Aorta (tissue), 5 donors: ENCODE measurements at regions not wholly inside any gene's neighbourhood (a gene's known extent, or its start where the extent isn't known, plus 50 kb on each side); places are given as distances from the start of the nearest gene placed in this dataset.
"Not testable (repeated sequence)": the region's sequence is repeated elsewhere in the genome, so short reads cannot be mapped to it uniquely, and the experiment has no call there.

Experiments
- ATAC-seq: fragments of 200-7000 bp; cut with Tn5 transposase; one replicate; pipeline ENCODE4 v1.9.1; 2022; ENCODE audit warnings: moderate library complexity; ENCODE audit not compliant: low FRiP score
- DNase-seq, 2 donors: peaks; one replicate each; pipeline ENCODE4 v3.0.0-alpha.2; 2020
- H3K27ac ChIP-seq, 2 donors: one replicate each; pipeline ENCODE4 v1.5.1; 2013; ENCODE audit warnings: low read length in 2 of 2, mild to moderate bottlenecking in 2 of 2, moderate library complexity in 2 of 2, control low read depth in 1 of 2, inconsistent platforms in 1 of 2, low read depth in 1 of 2
- H3K27me3 ChIP-seq, 2 donors: one replicate each; pipeline ENCODE4 v1.6.1; 2013; ENCODE audit warnings: control low read depth in 1 of 2, low read length in 1 of 2, mild to moderate bottlenecking in 1 of 2, moderate library complexity in 1 of 2; ENCODE audit not compliant: insufficient read depth in 2 of 2, control insufficient read depth in 1 of 2
- H3K36me3 ChIP-seq, 2 donors: one replicate each; pipeline ENCODE4 v1.6.1; 2013; ENCODE audit warnings: control low read depth in 1 of 2, low read length in 1 of 2, mild to moderate bottlenecking in 1 of 2; ENCODE audit not compliant: insufficient read depth in 2 of 2, control insufficient read depth in 1 of 2
- H3K4me1 ChIP-seq, 2 donors: one replicate each; pipeline ENCODE4 v1.6.1; 2013; ENCODE audit warnings: low read length in 2 of 2, control low read depth in 1 of 2, mild to moderate bottlenecking in 1 of 2, moderate library complexity in 1 of 2; ENCODE audit not compliant: insufficient read depth in 2 of 2, control insufficient read depth in 1 of 2
- H3K4me3 ChIP-seq, 2 donors: one replicate each; pipeline ENCODE4 v1.5.1; 2013; ENCODE audit warnings: low read length in 2 of 2, control low read depth in 1 of 2, mild to moderate bottlenecking in 1 of 2
- H3K9me3 ChIP-seq: one replicate; pipeline ENCODE4 v1.6.1; 2013; ENCODE audit warnings: mild to moderate bottlenecking, low read length; ENCODE audit not compliant: control insufficient read depth
- WGBS, 2 donors: extraction: QIAGEN DNeasy Blood & Tissue Kit; methylation state at CpG; one replicate each; pipeline ENCODE4 v1.1.7; 2013; 5-methylcytosine and 5-hydroxymethylcytosine counted together
- intact Hi-C, 2 donors: fragments of 100-400 bp; cut with DNase I; formaldehyde crosslinking; loops; one replicate each; pipeline versions ENCODE4 v1.14.2 to v1.15.0; 2022
- donor health status: healthy with polysubstance abuse.
- donor health status: Bipolar disorder and iron deficiency.
- donor health status: DM: no; HTN: no; CAD: no.
- donor health status: DM: no; HTN: no; CAD: no.
- donor health status: DM: yes; HTN: yes; CAD: no.

DNA sequence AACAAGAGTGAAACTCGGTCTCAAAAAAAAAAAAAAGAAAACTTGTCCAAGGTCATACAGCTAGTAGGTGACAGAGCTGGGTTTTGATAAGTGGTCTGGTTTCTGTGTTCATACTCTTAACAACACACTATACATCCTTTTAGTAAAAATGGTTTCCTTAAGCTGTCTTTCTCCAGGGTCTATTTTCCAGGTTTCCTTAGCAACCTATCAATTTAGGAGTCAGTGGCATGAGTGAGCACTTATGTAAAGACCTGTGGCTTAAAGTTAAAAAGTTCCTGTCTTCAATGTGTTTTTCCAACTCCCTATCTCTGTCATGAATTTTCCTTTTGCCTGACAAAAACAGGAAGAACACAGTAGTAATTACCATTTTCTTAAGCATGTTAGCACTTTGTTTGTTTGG is 480.5 kb downstream of the TMEM135 start:
- no peaks in the 10 kb centered on the region for H3K9me3 ChIP-seq
- 79 to 100% methylated on average over 1 of the region's 1 CpG for WGBS, 2 donors
- no peaks in the 10 kb centered on the region for H3K4me1 ChIP-seq
- no peak overlapping the region for H3K4me3 ChIP-seq
- peaks cover 0 to 2% of the 10 kb centered on the region in 2 donors for H3K27me3 ChIP-seq
- intact Hi-C loops = no loop called here
- no peak overlapping the region for H3K27ac ChIP-seq
- no peak for ATAC-seq
- DNase-seq = no peak
- H3K36me3 ChIP-seq = no peaks in the 10 kb centered on the region

DNA sequence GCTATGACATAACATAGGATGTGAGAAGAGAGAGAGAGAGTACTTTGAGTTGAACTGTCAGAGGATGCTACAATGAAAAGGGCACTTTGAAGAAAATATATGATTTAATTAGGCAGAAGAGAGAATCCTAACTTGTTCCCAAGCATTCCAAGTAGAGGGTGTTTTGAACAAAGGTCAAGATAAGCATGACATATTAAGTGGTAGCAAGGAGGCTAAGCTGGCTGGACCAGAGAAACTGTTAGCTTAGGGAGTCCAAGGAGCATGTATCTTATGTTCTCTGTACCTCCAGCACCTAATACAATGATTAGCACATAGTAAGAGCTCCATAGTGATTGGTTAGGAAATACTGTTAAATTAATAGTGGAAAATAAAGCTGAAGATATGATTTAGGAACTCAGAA is 479.6 kb downstream of the TMEM135 start:
- ATAC-seq = no peak
- H3K4me1 ChIP-seq = no peaks in the 10 kb centered on the region
- no peak for DNase-seq
- no peaks in the 10 kb centered on the region for H3K36me3 ChIP-seq
- H3K27me3 ChIP-seq = peaks cover 0 to 2% of the 10 kb centered on the region in 2 donors
- intact Hi-C loops = no loop called here
- no peak overlapping the region for H3K4me3 ChIP-seq
- no peaks in the 10 kb centered on the region for H3K9me3 ChIP-seq
- H3K27ac ChIP-seq = no peak overlapping the region

DNA sequence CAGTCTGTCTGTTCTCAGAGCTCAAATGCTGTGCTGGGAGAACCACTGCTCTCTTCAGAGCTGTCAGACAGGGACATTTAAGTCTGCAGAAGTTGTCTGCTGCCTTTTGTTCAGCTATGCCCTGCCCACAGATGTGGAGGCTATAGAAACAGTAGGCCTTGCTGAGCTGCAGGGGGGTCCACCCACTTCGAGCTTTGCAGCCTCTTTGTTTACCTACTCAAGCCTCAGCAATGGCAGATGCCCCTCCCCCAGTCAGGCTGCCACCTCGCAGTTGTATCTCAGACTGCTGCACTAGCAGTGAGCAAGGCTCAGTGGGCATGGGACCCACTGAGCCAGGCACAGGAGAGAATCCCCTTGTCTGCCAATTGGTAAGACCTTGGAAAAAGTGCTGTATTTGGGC is 470.0 kb downstream of the TMEM135 start:
- H3K36me3 ChIP-seq, H3K9me3 ChIP-seq, H3K4me3 ChIP-seq, ATAC-seq, H3K27me3 ChIP-seq, DNase-seq, intact Hi-C loops, H3K4me1 ChIP-seq, H3K27ac ChIP-seq: not testable (repeated sequence)
- WGBS, 2 donors = 12 to 14% methylated on average over 2 of the region's 2 CpGs

DNA sequence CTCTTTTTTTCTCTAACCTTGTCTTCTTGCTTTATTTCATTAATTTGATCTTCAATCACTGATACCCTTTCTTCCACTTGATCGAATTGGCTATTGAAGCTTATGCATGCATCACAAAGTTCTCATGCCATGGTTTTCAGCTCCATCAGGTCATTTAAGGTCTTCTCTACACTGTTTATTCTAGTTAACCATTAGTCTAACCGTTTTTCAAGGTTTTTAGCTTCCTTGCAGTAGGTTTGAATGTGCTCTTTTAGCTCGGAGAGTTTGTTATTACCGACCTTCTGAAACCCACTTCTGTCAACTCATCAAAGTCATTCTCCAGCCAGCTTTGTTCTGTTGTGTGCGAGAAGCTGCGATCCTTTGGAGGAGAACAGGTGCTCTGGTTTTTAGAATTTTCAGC is 469.2 kb downstream of the TMEM135 start:
- H3K27ac ChIP-seq, H3K4me1 ChIP-seq, DNase-seq, H3K36me3 ChIP-seq, H3K4me3 ChIP-seq, ATAC-seq, intact Hi-C loops, H3K9me3 ChIP-seq, H3K27me3 ChIP-seq: not testable (repeated sequence)
- WGBS, 2 donors = 83 to 87% methylated on average over 6 of the region's 6 CpGs

DNA sequence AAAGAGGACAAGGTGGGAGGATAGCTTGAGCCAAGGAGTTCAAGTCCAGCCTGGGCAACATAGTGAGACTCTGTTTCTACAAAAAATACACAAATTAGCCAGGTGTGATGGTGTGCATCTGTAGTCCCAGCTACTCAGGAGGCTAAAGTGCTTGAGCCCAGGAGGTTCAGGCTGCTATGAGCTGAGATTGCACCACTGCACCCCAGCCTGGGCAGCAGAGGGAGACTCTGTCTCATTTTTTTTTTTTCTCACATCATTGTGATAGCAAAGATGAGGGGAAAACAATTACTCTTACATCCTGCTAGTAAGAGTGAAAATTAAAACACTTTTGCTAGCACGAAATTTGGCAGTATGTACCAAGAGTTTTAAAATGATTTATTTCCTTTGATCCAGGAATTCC is 463.7 kb downstream of the TMEM135 start:
- intact Hi-C loops = no loop called here
- 36 to 52% methylated on average over 1 of the region's 1 CpG for WGBS, 2 donors
- Histone ChIP-seq H3K27ac (no peak overlapping the region), H3K9me3 (no peaks in the 10 kb centered on the region), H3K36me3 (no peaks in the 10 kb centered on the region), H3K27me3 (no peaks in the 10 kb centered on the region), H3K4me3 (no peak overlapping the region), H3K4me1 (no peaks in the 10 kb centered on the region)
- ATAC-seq = no peak
- DNase-seq = no peak

DNA sequence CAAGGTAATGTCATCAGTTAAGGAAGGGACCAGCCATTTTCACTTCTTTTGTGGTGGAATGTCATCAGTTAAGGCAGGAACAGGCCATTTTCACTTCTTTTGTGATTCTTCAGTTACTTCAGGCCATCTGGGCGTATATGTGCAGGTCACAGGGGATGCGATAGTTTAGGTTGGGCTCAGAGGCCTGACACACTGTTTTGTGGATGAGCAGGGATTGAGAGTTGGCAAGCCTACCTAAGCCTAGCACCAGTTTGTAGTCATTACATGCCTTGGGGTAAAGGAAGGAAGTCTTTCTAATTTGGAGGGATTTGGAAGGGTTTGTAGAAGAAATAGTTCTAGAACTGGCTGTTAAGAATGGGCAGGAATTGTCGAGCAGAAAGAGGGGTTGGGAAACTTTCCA is 457.2 kb downstream of the TMEM135 start:
- H3K27ac ChIP-seq, DNase-seq, H3K9me3 ChIP-seq, H3K27me3 ChIP-seq, H3K36me3 ChIP-seq, H3K4me3 ChIP-seq, ATAC-seq, intact Hi-C loops, H3K4me1 ChIP-seq: not testable (repeated sequence)
- 91 to 92% methylated on average over 3 of the region's 3 CpGs for WGBS, 2 donors

DNA sequence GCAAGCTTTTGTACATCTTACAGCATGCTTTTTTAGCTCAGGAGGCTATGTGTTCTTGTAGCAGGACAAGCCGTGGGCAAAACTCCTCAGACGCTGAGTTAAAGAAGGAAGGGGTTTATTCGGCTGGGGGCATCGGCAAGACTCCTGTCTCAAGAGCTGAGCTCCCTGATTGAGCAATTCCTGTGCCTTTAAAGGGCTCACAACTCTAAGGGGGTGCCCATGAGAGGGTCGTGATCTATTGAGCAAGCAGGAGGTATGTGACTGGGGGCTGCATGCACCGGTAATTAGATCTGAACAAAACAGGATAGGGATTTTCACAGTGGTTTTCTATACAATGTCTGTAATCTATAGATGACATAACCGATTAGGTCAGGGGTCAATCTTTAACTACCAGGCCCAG is 456.3 kb downstream of the TMEM135 start:
- intact Hi-C loops, ATAC-seq: not testable (repeated sequence)
- 62 to 72% methylated on average over 7 of the region's 7 CpGs for WGBS, 2 donors

DNA sequence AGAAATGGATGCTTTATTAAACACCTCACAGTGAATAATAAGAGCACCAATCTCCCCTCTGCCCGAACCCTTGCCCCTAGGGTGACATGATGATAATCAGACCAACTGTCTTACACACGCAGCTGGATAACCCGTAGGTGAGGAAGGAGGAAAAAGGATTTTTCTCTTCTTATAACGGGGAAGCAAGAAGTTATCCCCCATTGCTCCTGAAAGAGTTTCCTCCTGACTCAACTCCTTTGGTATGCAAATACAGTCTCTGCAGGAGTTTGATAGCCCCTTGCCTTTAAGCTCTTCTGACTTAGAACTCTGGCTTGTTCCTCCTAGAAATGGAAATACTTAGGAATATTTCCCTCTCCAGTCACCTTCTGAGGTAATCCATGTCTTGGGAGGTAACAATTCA is 455.8 kb downstream of the TMEM135 start:
- DNase-seq = no peak
- no peak overlapping the region for H3K27ac ChIP-seq
- H3K9me3 ChIP-seq = no peaks in the 10 kb centered on the region
- H3K27me3 ChIP-seq = no peaks in the 10 kb centered on the region
- 21 to 24% methylated on average over 4 of the region's 4 CpGs for WGBS, 2 donors
- no peak overlapping the region for H3K4me3 ChIP-seq
- intact Hi-C loops = no loop called here
- H3K36me3 ChIP-seq = no peaks in the 10 kb centered on the region
- no peak for ATAC-seq
- H3K4me1 ChIP-seq = no peaks in the 10 kb centered on the region

More for the DNA sequence above, 456.3 kb downstream of the TMEM135 start:
- not testable (repeated sequence) for H3K9me3 ChIP-seq, H3K27me3 ChIP-seq, DNase-seq, H3K4me3 ChIP-seq, H3K4me1 ChIP-seq, H3K36me3 ChIP-seq, H3K27ac ChIP-seq

DNA sequence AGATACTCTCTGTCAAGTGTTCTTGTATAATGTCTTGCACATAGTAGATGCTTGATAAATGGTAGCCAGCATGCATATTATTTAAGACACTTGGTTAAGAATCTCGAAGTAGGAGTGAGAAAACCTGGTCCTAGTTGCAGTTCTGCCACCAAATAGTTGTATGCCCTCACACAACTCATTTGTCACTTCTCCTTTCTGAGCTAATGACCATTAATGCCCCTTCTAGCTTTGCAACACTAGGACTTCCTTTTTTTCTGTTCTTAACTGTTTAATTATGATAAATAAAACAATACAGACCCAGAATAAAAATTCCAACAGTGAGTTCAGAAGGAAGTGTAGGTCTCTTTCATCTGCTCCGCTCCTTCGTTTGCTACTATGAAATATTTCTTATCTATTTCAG is 453.6 kb downstream of the TMEM135 start:
- Histone ChIP-seq H3K9me3 (no peaks in the 10 kb centered on the region), H3K36me3 (no peaks in the 10 kb centered on the region), H3K27me3 (no peaks in the 10 kb centered on the region), H3K27ac (no peak overlapping the region), H3K4me3 (no peak overlapping the region), H3K4me1 (no peaks in the 10 kb centered on the region)
- ATAC-seq (no peak), DNase-seq (no peak)
- 79 to 82% methylated on average over 3 of the region's 3 CpGs for WGBS, 2 donors
- intact Hi-C loops = no loop called here
